SK-N-MC (cell line): ENCODE measurements at regions not wholly inside any gene's neighbourhood (a gene's known extent, or its start where the extent isn't known, plus 50 kb on each side); places are given as distances from the start of the nearest gene placed in this dataset.

Experiments
- EZH2 ChIP-seq: fragments of 200-600 bp; sonication (generic); IDR thresholded peaks from one replicate; pipeline ENCODE4 v1.6.1; 2017; ENCODE audit warnings: antibody characterized with exemption
- FOXP2 ChIP-seq: optimal IDR thresholded peaks from 2 replicates; pipeline ENCODE3; 2011; ENCODE audit warnings: mild to moderate bottlenecking, moderate library complexity; ENCODE audit not compliant: insufficient read depth; ENCODE audit errors: extremely low read length, control extremely low read depth
- POLR2AphosphoS5 ChIP-seq: IDR thresholded peaks from 2 replicates; pipeline ENCODE4 v1.6.1; 2012; ENCODE audit warnings: mild to moderate bottlenecking, low read depth, low read length, borderline replicate concordance

DNA sequence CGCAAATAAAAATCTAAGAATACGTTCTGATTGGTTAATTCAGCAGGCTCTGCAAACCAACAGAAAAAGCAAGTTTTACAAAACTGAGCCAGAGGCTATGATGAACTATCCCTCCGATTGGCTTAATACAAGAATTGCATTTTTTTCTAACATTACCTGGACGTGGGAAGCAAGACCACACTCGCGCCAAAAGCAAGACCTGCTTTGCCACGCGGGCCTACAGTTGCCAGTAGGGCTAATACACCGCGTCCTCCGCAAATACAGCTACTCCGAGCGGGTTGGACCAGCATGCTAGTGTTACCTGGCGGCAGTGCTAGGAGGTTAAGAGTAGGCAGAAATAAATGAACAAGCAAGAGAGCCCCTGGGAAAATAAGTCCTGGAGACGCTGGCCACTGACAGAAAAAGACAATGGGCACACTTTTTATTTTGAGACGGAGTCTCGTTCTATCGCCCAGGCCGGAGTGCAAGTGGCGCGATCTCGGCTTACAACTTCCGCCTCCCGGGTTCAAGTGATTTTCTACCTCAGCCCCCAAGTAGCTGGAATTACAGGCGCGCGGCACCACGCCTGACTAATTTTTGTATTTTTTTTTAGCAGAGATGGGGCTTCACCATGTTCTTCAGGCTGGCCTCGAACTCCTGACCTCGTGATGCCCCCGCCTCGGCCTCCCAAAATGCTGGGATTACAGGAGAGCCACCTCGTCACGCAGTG lies 131.9 kb upstream of the BTN3A2 start:
- no peak for TF ChIP-seq EZH2
- no peak for TF ChIP-seq POLR2AphosphoS5
- TF ChIP-seq FOXP2, result no peak
